Progenitor cell of endocrine pancreas (in vitro differentiated cells): ENCODE measurements at regions not wholly inside any gene's neighbourhood (a gene's known extent, or its start where the extent isn't known, plus 50 kb on each side); places are given as distances from the start of the nearest gene placed in this dataset.

Experiments used
- DNase-seq: peaks from one replicate; pipeline ENCODE4 v3.0.0; 2021; ENCODE audit warnings: low spot score; ENCODE audit not compliant: unreplicated experiment
- H3K27ac Mint-ChIP-seq: 2 replicates; pipeline ENCODE4 v1.8.0; 2021; ENCODE audit warnings: mild to moderate bottlenecking, moderate library complexity, mixed read lengths
- H3K27me3 Mint-ChIP-seq: 2 replicates; pipeline ENCODE4 v1.8.0; 2021; ENCODE audit warnings: mixed read lengths
- H3K36me3 Mint-ChIP-seq: 2 replicates; pipeline ENCODE4 v1.8.0; 2022; ENCODE audit warnings: mixed read lengths; ENCODE audit not compliant: insufficient read depth
- H3K4me1 Mint-ChIP-seq: 2 replicates; pipeline ENCODE4 v1.8.0; 2021; ENCODE audit warnings: low read depth, mixed read lengths
- H3K4me3 Mint-ChIP-seq: 2 replicates; pipeline ENCODE4 v1.8.0; 2021; ENCODE audit warnings: low read depth, mild to moderate bottlenecking, moderate library complexity, mixed read lengths
- H3K9me3 Mint-ChIP-seq: 2 replicates; pipeline ENCODE4 v1.8.0; 2021; ENCODE audit warnings: low read depth, mixed read lengths
- CTCF ChIP-seq: fragments of 200-600 bp; sonication (generic); IDR thresholded peaks from one replicate; pipeline ENCODE4 v1.5.0; 2021; ENCODE audit warnings: antibody characterized with exemption, mild to moderate bottlenecking; ENCODE audit not compliant: unreplicated experiment

- no peaks in the 10 kb centered on the region for H3K27me3 Mint-ChIP-seq
- no peak overlapping the region for H3K4me3 Mint-ChIP-seq
- H3K4me1 Mint-ChIP-seq = no peaks in the 10 kb centered on the region
- no peaks in the 10 kb centered on the region for H3K36me3 Mint-ChIP-seq
- TF ChIP-seq CTCF = no peak
- H3K27ac Mint-ChIP-seq = no peak overlapping the region
- H3K9me3 Mint-ChIP-seq = peaks cover 8% of the 10 kb centered on the region
- no peak for DNase-seq
Observed at GRCh38 chr3:31028766-31029165, 134.3 kb upstream of the GADL1 start.

GRCh38 chr3:31029706-31030105 lies 135.2 kb upstream of the GADL1 start:
- TF ChIP-seq CTCF = no peak
- H3K9me3 Mint-ChIP-seq = peaks cover 10% of the 10 kb centered on the region
- no peaks in the 10 kb centered on the region for H3K4me1 Mint-ChIP-seq
- DNase-seq = no peak
- no peak overlapping the region for H3K4me3 Mint-ChIP-seq
- H3K27ac Mint-ChIP-seq = no peak overlapping the region
- no peaks in the 10 kb centered on the region for H3K27me3 Mint-ChIP-seq
- no peaks in the 10 kb centered on the region for H3K36me3 Mint-ChIP-seq

- H3K4me1 Mint-ChIP-seq = no peaks in the 10 kb centered on the region
Observed at GRCh38 chr3:31035681-31036080, 141.2 kb upstream of the GADL1 start.

GRCh38 chr3:31038086-31038739 lies 143.8 kb upstream of the GADL1 start:
- H3K4me3 Mint-ChIP-seq = no peak overlapping the region
- no peak overlapping the region for H3K27ac Mint-ChIP-seq
- no peak for TF ChIP-seq CTCF

More at GRCh38 chr3:31035681-31036080, 141.2 kb upstream of the GADL1 start:
- H3K27ac Mint-ChIP-seq = no peak overlapping the region
- H3K27me3 Mint-ChIP-seq = no peaks in the 10 kb centered on the region
- no peak overlapping the region for H3K4me3 Mint-ChIP-seq
- DNase-seq = no peak
- H3K36me3 Mint-ChIP-seq = no peaks in the 10 kb centered on the region
- H3K9me3 Mint-ChIP-seq = peaks cover 5% of the 10 kb centered on the region
- no peak for TF ChIP-seq CTCF

GRCh38 chr3:31039145-31039544 lies 144.7 kb upstream of the GADL1 start:
- Mint-ChIP-seq H3K4me3 (no peak overlapping the region), H3K4me1 (peaks cover 4% of the 10 kb centered on the region), H3K36me3 (peaks cover 2% of the 10 kb centered on the region), H3K9me3 (peaks cover 17% of the 10 kb centered on the region), H3K27ac (no peak overlapping the region), H3K27me3 (no peaks in the 10 kb centered on the region)
- TF ChIP-seq CTCF = no peak
- DNase-seq = no peak

More at GRCh38 chr3:31038086-31038739, 143.8 kb upstream of the GADL1 start:
- Mint-ChIP-seq H3K36me3 (no peaks in the 10 kb centered on the region), H3K4me1 (peaks cover 4% of the 10 kb centered on the region), H3K9me3 (peaks cover 13% of the 10 kb centered on the region), H3K27me3 (no peaks in the 10 kb centered on the region)
- no peak for DNase-seq
